GM19328 (cell line): ENCODE measurements at regions not wholly inside any gene's neighbourhood (a gene's known extent, or its start where the extent isn't known, plus 50 kb on each side); places are given as distances from the start of the nearest gene placed in this dataset.
"Not testable (repeated sequence)": the region's sequence is repeated elsewhere in the genome, so short reads cannot be mapped to it uniquely, and the experiment has no call there.

ENCODE experiments used
- ATAC-seq: cut with Tn5 transposase; IDR thresholded peaks from one replicate; pipeline ENCODE4 v1.9.1; 2021; ENCODE audit warnings: mild to moderate bottlenecking, moderate library complexity; ENCODE audit not compliant: unreplicated experiment

DNA sequence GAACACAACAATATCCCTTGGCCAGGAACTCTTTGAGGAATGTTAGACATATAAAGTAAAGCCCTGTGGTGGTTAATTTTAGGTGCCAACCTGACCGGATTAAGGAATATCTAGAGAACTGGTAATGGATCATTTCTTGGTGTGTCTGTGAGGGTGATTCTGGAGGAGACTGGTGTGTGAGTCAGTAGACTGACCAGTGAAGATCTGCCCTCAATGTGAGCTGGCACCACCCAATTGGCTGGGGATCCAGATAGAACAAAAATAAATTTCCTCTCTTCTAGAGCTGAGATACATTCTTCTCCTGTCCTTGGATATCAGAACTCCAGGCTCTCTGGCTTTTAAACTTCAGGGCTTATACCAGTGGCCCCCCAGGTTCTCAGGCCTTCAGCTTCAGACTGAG lies 56.2 kb upstream of the TNPO1 start:
- no peak for ATAC-seq

DNA sequence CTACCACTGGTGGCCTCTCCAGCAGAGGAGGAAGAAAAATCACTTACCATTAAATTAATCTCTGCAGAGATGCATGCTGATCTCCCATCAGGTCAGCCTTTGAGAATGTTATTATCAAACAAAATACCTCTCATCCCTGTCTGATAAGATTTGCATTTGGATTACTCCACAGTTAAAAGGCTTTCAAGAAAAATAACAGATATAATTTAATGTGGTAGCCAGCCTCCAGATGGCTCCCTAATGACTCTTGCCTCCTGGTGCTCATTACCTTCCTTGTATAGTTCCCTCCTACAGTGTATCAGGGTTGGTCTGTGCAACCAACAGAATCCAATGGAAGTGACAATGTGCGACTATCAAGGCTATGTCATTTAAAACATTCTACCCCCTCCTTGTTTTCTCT lies 63.6 kb upstream of the TNPO1 start:
- ATAC-seq = no peak

DNA sequence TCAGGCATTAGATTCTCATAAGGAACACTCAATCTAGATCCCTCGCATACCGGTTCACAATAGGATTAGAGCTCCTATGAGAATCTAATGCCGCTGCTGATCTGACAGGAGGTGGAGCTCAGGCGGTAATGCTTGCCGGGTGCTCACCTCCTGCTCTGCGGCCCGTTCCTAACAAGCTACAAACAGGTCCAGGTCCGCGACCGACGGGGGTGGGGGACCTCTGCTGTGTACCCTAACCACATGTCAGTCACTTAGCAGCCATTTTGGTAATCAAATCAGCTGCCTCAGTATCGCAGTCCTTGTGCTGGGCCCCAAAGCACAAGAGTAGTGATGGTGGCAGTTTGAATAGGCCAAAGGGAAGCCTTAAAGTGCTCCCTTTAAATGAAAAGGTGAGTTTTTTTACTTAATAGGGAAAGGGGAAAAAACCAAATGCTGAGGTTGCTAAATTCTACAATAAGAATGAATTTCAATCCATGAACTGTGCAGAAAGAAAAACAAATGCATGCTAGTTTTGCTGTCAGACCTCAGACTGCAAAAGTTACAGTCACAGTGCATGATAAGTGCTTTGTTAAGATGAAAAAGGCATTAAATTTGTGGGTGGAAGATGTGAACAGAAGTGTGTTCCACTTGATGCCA lies 67.0 kb upstream of the TNPO1 start:
- ATAC-seq = no peak

DNA sequence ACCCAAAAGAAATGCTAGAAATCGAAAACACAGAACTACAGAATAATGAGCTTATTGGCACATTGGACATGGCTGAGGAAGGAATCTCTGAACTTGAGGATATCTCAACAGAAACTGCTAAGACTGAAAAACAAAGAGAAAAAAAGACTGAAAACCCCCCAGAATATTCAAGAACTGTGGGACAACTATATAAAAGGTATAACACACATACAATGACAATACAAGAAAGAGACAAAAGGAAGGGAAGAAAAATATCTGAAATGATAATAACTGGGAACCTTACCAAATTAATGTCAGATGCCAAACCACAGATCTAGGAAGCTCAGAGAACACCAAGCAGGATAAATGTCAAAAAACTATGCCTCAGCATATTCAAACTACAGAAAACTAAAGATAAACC lies 68.6 kb upstream of the TNPO1 start:
- no peak for ATAC-seq

DNA sequence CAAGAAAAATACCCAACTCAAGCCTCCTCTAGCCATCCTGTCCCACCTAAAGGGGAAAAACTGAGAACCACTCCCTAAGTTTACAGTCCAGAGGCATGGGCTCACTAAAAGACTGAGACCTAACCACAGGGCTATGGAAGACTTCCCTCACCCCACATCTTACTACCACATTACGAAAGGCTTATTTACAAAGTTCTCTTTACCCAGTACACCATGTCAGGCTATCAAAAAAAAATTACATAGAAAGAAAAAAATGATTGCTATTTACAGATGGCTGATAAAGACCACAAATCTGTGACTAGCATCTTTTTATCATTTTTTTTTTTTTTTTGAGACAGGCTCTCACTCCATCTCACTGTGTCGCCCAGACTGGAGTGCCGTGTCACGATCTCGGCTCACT lies 69.7 kb upstream of the TNPO1 start:
- ATAC-seq = no peak

DNA sequence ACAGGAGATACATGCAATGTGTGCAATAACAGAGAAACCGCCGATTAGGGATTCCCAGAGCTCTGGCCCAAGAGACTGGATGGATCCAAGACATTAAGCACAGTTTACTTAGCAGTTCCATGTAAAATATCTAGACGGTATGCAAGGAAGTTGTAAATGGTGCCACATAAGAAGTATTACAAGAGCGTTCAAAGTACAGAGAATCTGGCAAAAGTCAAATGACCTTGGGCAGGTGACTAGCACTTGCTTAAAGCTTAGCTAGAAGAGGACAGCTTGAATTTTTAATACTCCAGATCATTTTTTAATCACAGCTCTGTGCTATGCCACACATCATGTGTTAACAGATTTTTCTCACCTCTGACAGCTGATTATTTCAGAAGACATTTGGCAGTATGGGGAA lies 72.3 kb upstream of the TNPO1 start:
- no peak for ATAC-seq

DNA sequence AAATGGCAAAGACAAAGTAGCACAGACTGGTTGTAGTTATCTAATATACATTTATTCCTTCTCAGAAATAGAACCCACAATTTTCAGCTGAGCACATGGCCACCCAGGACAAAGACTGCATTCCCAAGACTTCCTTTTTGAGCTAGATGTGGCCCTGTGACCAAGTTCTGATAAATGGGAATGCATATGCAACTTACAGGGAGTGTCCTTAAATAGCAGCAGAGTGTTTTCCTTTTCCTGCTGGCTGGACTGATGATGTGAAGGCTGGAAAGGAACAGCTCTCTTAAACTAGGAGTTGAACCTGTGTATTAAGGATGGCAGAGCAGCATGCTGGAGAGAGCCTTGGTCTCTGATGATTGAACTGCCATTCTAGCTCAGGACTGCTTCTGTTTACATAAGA lies 74.7 kb upstream of the TNPO1 start:
- no peak for ATAC-seq

DNA sequence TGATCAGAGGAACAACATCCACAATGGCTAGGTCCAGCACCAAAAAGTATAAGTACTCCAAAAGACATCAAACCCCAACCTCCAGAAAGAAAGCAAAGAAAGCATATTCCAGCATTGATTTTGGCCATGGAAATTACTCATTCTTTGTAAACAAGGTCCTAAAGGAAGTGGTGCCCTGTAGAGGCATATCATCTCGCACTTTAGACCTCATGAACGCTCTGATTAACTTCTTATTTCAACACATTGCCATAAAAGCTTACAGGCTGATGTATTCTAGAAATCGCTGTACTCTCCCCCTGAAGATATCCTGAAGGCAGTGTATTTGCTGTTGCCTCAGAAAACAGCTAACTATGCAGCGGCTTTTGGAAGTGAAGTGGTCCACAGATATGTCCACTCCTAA lies 82.7 kb upstream of the TNPO1 start:
- no peak for ATAC-seq

DNA sequence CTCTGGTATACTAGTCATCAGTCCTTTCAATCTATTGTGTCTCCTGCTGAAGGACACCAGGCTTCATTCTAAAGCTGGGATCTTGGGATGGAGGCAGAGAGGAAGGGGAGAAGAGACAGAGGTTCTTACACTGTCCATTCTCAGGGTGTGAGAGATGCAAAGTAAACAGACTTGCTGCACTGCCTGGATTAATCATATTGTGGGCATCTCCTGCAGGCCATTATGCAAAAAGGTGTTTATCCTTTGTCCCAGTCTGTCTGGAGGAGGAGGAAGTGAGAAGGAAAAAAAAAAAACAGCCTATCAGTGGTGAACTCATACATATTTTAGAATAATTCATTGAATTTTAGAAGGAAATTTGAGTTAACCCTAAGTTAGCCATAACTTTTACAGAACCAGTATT lies 92.9 kb upstream of the TNPO1 start:
- ATAC-seq = no peak

DNA sequence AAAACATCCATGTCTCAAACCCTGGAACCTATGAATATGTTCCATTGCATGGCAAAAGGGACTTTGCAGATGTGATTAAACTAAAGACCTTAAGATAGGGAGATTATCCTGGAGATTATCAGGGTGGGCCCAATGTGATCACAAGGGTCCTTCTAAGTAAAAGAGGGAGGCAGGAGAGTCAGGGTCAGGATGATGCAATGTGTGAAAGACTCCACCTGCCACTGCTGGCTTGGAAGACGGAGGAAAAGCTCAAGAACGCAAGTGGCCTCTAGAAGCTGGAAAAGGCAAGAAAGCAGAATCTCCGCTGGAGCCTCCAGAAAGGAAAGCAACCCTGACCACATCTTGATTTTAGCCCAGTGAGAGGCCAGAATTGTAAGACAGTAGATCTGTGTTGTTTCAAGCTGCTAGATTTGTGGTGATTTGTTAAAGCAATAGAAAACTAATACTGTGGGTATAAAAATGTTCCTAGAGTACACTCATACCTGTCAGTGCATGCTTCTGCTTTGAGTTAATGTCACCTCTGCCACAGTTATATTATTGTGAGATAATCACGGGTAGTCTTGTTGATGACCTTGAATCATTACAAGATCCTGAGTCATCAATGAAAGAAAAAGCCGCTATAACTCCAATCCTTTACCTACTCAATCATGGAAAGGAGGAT lies 93.5 kb upstream of the TNPO1 start:
- ATAC-seq = no peak

DNA sequence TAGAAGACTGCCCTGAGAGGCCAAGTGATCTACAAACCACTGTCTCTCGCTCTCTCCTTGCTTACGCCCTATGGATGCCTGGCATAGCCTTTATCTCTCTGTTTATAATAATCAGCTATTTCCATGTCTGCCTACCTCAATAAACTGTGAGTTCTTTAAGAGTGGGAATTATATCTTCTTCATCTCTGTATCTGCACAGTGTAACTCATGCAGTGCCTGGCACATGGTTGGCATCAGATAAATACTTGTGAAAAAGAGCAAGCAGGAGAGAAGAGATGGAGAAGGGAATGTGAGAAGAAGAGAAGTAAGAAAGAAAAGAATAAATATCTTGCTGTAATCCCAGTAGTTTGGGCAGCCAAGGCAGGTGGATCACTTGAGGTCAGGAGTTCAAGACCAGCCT lies 94.6 kb upstream of the TNPO1 start:
- ATAC-seq = no peak

DNA sequence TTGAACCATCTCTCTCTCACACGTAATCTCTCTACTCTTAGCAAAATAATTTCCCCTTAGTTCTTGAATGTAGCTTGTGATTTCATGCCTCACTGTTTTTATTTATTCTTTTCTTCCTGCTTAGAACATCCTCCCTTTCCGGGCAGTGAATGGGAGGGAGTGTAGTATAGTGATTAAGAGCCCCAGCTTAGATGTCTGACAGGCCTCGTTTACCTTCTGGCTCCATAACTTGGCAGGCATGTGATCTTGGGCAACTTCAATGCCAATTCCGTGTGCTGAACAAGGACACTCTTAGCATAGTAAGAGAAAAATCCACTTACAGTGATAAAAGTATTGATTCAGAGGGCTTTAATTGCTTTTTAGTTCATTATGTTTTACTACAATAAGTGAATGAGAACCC lies 96.3 kb upstream of the TNPO1 start:
- ATAC-seq = no peak

DNA sequence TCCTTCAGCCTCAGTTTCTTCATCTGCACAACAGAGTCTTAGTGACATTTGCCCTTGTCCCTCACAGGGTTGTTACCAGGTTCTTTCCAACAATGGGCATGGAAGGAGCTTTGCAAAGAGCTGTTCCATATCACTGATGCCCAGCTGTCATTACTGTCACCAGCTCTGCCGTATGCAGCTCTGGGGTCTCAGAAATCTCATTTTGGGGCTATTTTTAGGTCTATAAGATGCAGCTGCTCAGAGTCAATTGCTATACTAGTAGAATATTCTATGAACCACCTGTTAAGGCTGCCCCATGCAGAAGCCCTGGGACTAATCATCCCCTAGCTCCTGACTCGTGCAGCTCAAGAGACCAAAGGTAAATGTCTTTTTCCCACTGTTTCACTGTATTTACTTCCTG lies 105.1 kb upstream of the TNPO1 start:
- no peak for ATAC-seq

DNA sequence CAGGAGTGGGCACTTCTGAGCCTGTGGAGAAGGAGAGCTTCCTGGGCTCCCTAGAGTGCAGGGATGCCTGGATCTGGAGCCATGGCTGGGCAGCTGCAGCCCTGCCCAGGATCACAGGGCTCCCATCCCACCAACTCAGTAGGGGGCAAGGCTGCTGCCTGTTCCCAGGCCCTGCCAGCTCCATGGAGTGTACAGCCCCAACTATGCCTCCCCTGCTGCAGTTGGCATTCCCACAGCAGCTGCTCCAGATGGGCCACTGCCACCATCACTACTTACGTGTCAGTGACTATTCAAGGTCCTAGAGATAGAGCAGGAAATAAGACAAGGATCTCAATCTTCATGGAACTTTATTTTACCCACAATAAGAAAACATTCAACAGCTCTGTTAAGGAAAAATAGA lies 107.1 kb upstream of the TNPO1 start:
- ATAC-seq = no peak

DNA sequence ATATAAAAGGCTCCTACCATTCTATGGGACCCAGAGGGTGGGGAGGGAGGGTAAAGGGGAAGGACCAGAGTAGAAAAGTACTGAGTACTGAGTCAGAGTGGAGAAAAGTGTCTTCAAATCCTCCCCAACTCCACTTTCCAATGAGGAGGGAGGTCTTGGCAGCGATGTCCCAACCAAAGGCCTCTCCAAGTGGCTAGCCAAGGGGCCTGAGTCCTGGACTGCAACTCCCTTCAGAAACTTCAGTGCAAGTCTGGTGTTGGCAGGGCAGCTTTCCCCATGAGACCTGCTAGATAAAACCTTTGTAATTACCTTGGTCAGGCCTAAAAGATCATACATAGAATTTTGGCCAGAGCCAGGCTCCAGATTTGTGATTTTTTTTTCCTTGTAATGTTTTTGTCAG lies 111.3 kb upstream of the TNPO1 start:
- no peak for ATAC-seq

DNA sequence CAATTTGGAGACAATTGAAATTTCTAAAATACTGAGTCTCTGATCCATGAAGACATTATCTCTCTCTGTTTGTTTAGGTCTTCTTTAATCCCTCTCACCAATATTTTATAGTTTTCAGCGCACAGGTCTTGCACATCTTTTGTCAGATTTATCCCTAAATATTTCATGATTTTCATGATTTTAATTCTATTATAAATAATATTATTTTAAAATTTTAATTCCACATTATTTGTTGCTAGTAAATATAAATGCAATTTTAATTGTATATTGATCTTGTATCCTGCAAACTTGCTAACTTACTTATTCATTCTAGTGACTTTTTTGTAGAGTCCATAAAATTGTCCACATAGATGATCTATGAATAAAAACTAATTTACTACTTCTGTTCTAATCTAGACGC lies 112.6 kb upstream of the TNPO1 start:
- ATAC-seq = no peak

DNA sequence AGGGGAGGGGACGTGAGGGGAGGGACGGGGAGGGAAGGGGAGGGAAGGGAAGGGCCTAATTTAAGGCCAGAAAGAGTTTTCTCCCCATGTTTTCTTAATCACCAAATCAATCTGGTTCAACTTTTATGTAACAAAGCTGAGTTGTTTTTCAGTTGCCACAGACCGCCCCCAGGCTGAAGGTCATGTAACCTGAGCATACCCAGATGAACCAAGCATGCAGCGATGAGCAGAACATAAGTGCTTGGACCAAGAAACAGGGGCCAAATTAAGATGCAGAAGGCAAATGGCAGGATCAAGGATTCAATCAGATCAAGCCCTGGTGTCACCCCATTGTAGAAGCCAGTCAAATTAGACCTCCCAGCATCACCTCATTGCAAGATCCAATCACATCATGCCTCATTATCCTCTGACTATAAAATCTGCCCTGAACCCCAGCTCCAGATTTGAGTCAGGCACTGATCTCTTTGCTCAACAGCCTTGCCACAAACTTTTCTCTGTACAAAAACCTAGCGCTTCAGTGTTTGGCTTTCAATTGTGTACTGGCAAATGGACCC lies 113.5 kb upstream of the TNPO1 start:
- ATAC-seq = no peak

DNA sequence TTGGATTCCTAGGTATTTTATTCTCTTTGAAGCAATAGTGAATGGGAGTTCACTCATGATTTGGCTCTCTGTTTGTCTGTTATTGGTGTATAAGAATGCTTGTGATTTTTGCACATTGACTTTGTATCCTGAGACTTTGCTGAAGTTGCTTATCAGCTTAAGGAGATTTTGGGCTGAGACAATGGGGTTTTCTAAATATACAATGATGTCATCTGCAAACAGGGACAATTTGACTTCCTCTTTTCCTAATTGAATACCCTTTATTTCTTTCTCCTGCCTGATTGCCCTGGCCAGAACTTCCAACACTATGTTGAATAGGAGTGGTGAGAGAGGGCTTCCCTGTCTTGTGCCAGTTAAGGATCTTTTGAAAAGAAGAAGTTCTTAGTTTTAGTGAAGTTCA lies 114.4 kb upstream of the TNPO1 start:
- ATAC-seq = not testable (repeated sequence)

DNA sequence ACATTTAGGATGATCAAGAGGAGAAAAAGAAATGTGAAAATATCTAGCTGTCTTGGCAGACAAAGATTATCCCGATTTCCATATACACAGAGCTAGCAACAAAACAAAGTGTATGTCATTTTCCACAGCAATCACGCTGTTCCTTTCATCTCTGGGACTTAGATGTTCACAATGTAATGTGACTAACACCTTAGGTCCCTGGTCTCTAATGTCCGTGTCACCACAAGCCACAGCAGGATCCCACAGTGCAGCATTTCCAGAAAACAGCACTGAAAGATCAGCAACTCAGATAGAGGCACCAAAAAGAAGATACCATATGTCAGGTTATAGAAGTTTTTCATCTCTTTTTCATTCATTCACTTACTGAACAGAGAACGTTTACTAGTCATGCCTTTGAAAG lies 118.0 kb upstream of the TNPO1 start:
- no peak for ATAC-seq

DNA sequence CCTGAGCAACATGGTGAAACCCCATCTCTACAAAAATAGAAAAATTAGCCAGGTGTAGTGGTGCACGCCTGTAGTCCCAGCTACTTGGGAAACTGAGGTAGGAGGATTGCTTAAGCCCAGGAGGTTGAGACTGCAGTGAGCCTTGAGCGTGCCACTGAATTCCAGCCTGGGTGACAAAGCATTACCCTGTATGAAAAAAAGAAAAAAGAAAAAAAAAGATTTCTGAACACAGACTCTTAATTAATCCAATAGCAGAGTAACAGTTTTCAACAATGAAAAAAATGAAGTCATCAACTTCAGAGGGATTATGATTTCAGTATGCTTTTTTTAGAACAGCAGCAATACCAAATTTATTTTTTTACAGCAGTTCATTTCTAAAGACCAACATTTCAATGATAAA lies 118.8 kb upstream of the TNPO1 start:
- ATAC-seq = no peak

DNA sequence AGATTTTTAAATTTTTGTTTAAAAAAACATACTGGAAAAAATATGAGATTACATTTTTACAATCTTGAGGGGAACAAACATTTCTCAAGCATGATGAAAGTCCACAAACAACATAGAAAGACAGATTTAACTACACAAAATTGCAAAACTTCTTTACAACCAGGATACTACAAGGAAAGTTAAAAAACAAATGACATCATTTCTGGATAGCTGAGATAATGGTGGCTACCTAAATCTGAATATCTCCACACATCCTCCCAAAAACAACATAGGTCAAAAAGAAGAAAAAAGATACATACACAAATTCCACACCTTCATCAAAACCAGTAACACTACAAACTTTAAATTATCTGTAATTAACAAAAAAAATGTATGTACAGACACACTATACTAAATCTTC lies 120.8 kb upstream of the TNPO1 start:
- no peak for ATAC-seq

DNA sequence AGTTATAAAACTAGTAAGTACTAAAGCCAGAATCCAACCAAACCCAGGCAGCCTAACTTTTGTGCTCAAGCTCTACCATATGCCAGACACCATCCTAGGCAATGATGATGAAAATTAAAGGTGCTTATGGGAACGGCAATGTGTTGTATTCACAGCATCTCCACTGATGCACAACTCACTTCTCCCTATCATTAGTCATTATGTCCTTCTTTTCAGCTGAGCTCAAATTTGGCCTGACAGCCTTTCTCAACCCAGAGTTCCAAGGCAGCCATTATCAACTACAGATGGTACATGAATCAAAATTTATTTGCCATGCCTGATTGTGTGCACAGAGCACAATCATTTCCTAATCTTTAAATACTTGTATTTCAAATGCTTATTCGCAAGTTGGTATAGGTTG lies 121.6 kb upstream of the TNPO1 start:
- no peak for ATAC-seq
